ENCODE measurements at regions not wholly inside any gene's neighbourhood (a gene's known extent, or its start where the extent isn't known, plus 50 kb on each side); places are given as distances from the start of the nearest gene placed in this dataset.

GRCh38 chr5:103497781-103498180, 64.8 kb downstream of the NUDT12 start:
- TF ChIP-seq CTCF (conservative IDR thresholded peaks at IDR 0.05; ENCODE audit: low read length) (no peak), EZH2phosphoT487 (IDR thresholded peaks at IDR 0.05; ENCODE audit: borderline replicate concordance) (no peak)

All from Loucy (cell line).